A673 (cell line): ENCODE measurements at regions not wholly inside any gene's neighbourhood (a gene's known extent, or its start where the extent isn't known, plus 50 kb on each side); places are given as distances from the start of the nearest gene placed in this dataset.

Experiments
- EZH2 ChIP-seq: fragments of 200-600 bp; sonication (generic); IDR thresholded peaks from 2 replicates; pipeline ENCODE4 v1.6.1; 2017; ENCODE audit warnings: borderline replicate concordance, low read depth, mild to moderate bottlenecking, mixed read lengths, antibody characterized with exemption, low read length; ENCODE audit not compliant: poor library complexity, severe bottlenecking
- TF ChIP-seq, protein P1 (sequence below): fragments of 300-800, 200-600 bp; sonication (generic); conservative IDR thresholded peaks from 2 replicates; pipeline ENCODE4 v1.5.1; 2017; ENCODE audit warnings: low read depth, mild to moderate bottlenecking, antibody characterized with exemption, low read length, moderate library complexity, mixed read lengths

DNA sequence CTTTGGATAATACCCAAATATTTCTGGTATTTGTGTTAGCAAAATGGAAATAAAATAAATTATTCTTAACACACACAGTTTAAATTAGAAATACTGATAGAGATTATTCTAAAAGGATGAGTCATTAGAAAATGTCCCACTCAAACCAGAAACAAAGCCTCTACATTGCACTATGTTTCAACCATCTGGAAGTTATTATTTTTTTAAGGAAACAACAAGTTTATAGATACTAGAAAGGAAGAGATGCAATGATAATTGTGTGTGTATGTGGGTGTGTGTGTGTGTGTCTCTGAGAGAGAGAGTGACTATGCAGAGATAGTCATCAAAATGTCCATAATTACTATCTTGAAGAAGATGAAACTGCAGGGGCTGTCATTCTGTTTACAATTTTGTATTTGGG lies 1340.5 kb downstream of the ROBO1 start:
- TF ChIP-seq, protein P1, sequence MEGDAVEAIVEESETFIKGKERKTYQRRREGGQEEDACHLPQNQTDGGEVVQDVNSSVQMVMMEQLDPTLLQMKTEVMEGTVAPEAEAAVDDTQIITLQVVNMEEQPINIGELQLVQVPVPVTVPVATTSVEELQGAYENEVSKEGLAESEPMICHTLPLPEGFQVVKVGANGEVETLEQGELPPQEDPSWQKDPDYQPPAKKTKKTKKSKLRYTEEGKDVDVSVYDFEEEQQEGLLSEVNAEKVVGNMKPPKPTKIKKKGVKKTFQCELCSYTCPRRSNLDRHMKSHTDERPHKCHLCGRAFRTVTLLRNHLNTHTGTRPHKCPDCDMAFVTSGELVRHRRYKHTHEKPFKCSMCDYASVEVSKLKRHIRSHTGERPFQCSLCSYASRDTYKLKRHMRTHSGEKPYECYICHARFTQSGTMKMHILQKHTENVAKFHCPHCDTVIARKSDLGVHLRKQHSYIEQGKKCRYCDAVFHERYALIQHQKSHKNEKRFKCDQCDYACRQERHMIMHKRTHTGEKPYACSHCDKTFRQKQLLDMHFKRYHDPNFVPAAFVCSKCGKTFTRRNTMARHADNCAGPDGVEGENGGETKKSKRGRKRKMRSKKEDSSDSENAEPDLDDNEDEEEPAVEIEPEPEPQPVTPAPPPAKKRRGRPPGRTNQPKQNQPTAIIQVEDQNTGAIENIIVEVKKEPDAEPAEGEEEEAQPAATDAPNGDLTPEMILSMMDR, result no peak
- TF ChIP-seq EZH2, result no peak
